ENCODE measurements at regions not wholly inside any gene's neighbourhood (a gene's known extent, or its start where the extent isn't known, plus 50 kb on each side); places are given as distances from the start of the nearest gene placed in this dataset.

DNA sequence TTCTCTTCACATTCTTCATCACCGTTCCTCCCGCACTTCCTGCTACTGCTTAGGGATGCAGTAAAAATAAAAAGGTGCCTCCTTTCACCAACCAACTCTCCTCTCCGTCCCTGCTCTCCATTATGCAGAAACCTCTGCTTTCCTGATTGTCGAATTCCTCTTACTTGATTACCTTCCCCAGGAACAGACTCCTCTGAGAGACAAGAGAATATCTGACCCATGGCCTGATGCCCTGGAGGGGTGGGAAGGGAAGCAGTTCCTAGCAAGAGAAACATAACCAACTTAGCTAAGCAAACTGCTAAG lies 80.9 kb downstream of the TRIM29 start:
- TF ChIP-seq, protein P1, sequence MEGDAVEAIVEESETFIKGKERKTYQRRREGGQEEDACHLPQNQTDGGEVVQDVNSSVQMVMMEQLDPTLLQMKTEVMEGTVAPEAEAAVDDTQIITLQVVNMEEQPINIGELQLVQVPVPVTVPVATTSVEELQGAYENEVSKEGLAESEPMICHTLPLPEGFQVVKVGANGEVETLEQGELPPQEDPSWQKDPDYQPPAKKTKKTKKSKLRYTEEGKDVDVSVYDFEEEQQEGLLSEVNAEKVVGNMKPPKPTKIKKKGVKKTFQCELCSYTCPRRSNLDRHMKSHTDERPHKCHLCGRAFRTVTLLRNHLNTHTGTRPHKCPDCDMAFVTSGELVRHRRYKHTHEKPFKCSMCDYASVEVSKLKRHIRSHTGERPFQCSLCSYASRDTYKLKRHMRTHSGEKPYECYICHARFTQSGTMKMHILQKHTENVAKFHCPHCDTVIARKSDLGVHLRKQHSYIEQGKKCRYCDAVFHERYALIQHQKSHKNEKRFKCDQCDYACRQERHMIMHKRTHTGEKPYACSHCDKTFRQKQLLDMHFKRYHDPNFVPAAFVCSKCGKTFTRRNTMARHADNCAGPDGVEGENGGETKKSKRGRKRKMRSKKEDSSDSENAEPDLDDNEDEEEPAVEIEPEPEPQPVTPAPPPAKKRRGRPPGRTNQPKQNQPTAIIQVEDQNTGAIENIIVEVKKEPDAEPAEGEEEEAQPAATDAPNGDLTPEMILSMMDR (IDR thresholded peaks at IDR 0.05), result no peak
- TF ChIP-seq EP300 (IDR thresholded peaks at IDR 0.05) (no peak), POLR2A (IDR thresholded peaks at IDR 0.05) (no peak)
